Ascending aorta (tissue), 2 donors: ENCODE measurements at regions not wholly inside any gene's neighbourhood (a gene's known extent, or its start where the extent isn't known, plus 50 kb on each side); places are given as distances from the start of the nearest gene placed in this dataset.

Experiments
- DNase-seq, 2 donors: peaks; one replicate each; pipeline ENCODE4 v3.0.0-alpha.2; 2019; ENCODE audit warnings: low spot score in 2 of 2
- H3K27ac ChIP-seq, 2 donors: fragments of 200-600 bp; sonication (generic); one replicate each; pipeline ENCODE4 v1.5.1; 2016 to 2017; ENCODE audit warnings: mild to moderate bottlenecking in 1 of 2
- H3K27me3 ChIP-seq: fragments of 200-600 bp; sonication (generic); one replicate; pipeline ENCODE4 v1.5.1; 2017
- H3K36me3 ChIP-seq, 2 donors: fragments of 200-600 bp; sonication (generic); one replicate each; pipeline ENCODE4 v1.5.1; 2016
- H3K4me1 ChIP-seq, 2 donors: fragments of 200-600 bp; sonication (generic); one replicate each; pipeline ENCODE4 v1.5.1; 2016 to 2017; ENCODE audit warnings: mild to moderate bottlenecking in 1 of 2
- H3K4me3 ChIP-seq, 2 donors: fragments of 200-600 bp; sonication (generic); one replicate each; pipeline ENCODE4 v1.5.1; 2016 to 2017; ENCODE audit warnings: mild to moderate bottlenecking in 1 of 2
- H3K9me3 ChIP-seq, 2 donors: fragments of 200-600 bp; sonication (generic); one replicate each; pipeline ENCODE4 v1.5.1; 2016
- CTCF ChIP-seq, 3 experiments: fragments of 200-600 bp in 2 of 3; fragments of 450-650 bp in 1 of 3; sonication (generic) in 2 of 3; IDR thresholded peaks; one replicate each; pipeline ENCODE4 v1.5.1; 2016 to 2019; ENCODE audit warnings: antibody characterized with exemption in 3 of 3, mild to moderate bottlenecking in 1 of 3, moderate library complexity in 1 of 3
- intact Hi-C: fragments of 100-400 bp; cut with DNase I; formaldehyde crosslinking; loops from one replicate; pipeline ENCODE4 v1.15.1; 2023

- Histone ChIP-seq H3K4me3 (no peak overlapping the region), H3K4me1 (no peaks in the 10 kb centered on the region), H3K27me3 (no peaks in the 10 kb centered on the region), H3K36me3 (no peaks in the 10 kb centered on the region), H3K9me3 (no peaks in the 10 kb centered on the region), H3K27ac (no peak overlapping the region)
- TF ChIP-seq CTCF (IDR thresholded peaks at IDR 0.05), result no peak
- no peak for DNase-seq
- intact Hi-C loops, result no loop called here
Observed at GRCh38 chr2:15889442-15890123, 50.8 kb upstream of the MYCN start.

GRCh38 chr2:15890124-15890754 is 50.1 kb upstream of the MYCN start:
- H3K36me3 ChIP-seq, result no peaks in the 10 kb centered on the region
- H3K4me3 ChIP-seq, result no peak overlapping the region
- H3K27me3 ChIP-seq, result no peaks in the 10 kb centered on the region
- TF ChIP-seq CTCF (IDR thresholded peaks at IDR 0.05), result no peak
- no peaks in the 10 kb centered on the region for H3K9me3 ChIP-seq
- DNase-seq, result no peak
- no peak overlapping the region for H3K27ac ChIP-seq
- intact Hi-C loops, result no loop called here
- no peaks in the 10 kb centered on the region for H3K4me1 ChIP-seq
